Osteoblast (primary cell): ENCODE measurements at regions not wholly inside any gene's neighbourhood (a gene's known extent, or its start where the extent isn't known, plus 50 kb on each side); places are given as distances from the start of the nearest gene placed in this dataset.

Source experiments
- DNase-seq: peaks from one replicate; pipeline ENCODE4 v3.0.0; 2011; ENCODE audit warnings: low spot score, mixed read lengths; ENCODE audit not compliant: insufficient read length; ENCODE audit errors: missing footprints
- H2AFZ ChIP-seq: 2 replicates; pipeline ENCODE4 v1.6.0; 2011; ENCODE audit warnings: mild to moderate bottlenecking, low read length
- H3K27ac ChIP-seq: 2 replicates; pipeline ENCODE4 v1.5.1; 2011; ENCODE audit warnings: mild to moderate bottlenecking, low read depth, low read length, moderate library complexity
- H3K27me3 ChIP-seq: 2 replicates; pipeline ENCODE4 v1.6.0; 2012; ENCODE audit warnings: mild to moderate bottlenecking, control low read depth, inconsistent platforms, low read length, moderate library complexity; ENCODE audit not compliant: insufficient read depth
- H3K36me3 ChIP-seq: 2 replicates; pipeline ENCODE4 v1.5.1; 2011; ENCODE audit warnings: mild to moderate bottlenecking, low read length, control low read depth, moderate library complexity; ENCODE audit not compliant: insufficient read depth
- H3K4me1 ChIP-seq: 2 replicates; pipeline ENCODE4 v1.5.1; 2011; ENCODE audit warnings: mild to moderate bottlenecking, low read length, control low read depth, moderate library complexity; ENCODE audit not compliant: insufficient read depth
- H3K4me2 ChIP-seq: 2 replicates; pipeline ENCODE4 v1.6.0; 2011; ENCODE audit warnings: mild to moderate bottlenecking, low read length; ENCODE audit not compliant: insufficient read depth
- H3K4me3 ChIP-seq: fragments of 200-600 bp; sonication (generic); 3 replicates; pipeline ENCODE4 v1.5.1; 2012; ENCODE audit warnings: mild to moderate bottlenecking, low read length, inconsistent platforms; ENCODE audit not compliant: insufficient read depth
- H3K79me2 ChIP-seq: 2 replicates; pipeline ENCODE4 v1.6.0; 2012; ENCODE audit warnings: mild to moderate bottlenecking, low read length, control low read depth, inconsistent platforms; ENCODE audit not compliant: insufficient read depth
- H3K9me3 ChIP-seq: 2 replicates; pipeline ENCODE4 v1.5.1; 2011; ENCODE audit warnings: low read depth, low read length, control low read depth
- H4K20me1 ChIP-seq: 2 replicates; pipeline ENCODE4 v1.6.0; 2012; ENCODE audit warnings: mild to moderate bottlenecking, low read length, control low read depth; ENCODE audit not compliant: insufficient read depth
- TF ChIP-seq, protein P1 (sequence below): IDR thresholded peaks from 2 replicates; pipeline ENCODE4 v1.5.1; 2011; ENCODE audit warnings: mild to moderate bottlenecking, low read depth, low read length, moderate library complexity; ENCODE audit errors: extremely low read depth

- Histone ChIP-seq H3K36me3 (no peaks in the 10 kb centered on the region), H3K27me3 (no peaks in the 10 kb centered on the region), H3K27ac (no peak overlapping the region), H3K4me2 (no peak overlapping the region), H4K20me1 (no peaks in the 10 kb centered on the region), H3K4me1 (no peaks in the 10 kb centered on the region), H3K79me2 (no peaks in the 10 kb centered on the region), H3K9me3 (no peaks in the 10 kb centered on the region), H2AFZ (no peak overlapping the region), H3K4me3 (no peak overlapping the region)
- TF ChIP-seq, protein P1, sequence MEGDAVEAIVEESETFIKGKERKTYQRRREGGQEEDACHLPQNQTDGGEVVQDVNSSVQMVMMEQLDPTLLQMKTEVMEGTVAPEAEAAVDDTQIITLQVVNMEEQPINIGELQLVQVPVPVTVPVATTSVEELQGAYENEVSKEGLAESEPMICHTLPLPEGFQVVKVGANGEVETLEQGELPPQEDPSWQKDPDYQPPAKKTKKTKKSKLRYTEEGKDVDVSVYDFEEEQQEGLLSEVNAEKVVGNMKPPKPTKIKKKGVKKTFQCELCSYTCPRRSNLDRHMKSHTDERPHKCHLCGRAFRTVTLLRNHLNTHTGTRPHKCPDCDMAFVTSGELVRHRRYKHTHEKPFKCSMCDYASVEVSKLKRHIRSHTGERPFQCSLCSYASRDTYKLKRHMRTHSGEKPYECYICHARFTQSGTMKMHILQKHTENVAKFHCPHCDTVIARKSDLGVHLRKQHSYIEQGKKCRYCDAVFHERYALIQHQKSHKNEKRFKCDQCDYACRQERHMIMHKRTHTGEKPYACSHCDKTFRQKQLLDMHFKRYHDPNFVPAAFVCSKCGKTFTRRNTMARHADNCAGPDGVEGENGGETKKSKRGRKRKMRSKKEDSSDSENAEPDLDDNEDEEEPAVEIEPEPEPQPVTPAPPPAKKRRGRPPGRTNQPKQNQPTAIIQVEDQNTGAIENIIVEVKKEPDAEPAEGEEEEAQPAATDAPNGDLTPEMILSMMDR = no peak
- DNase-seq = no peak
Measured at GRCh38 chrX:106454991-106455390, 156.8 kb upstream of the RADX start.

DNA sequence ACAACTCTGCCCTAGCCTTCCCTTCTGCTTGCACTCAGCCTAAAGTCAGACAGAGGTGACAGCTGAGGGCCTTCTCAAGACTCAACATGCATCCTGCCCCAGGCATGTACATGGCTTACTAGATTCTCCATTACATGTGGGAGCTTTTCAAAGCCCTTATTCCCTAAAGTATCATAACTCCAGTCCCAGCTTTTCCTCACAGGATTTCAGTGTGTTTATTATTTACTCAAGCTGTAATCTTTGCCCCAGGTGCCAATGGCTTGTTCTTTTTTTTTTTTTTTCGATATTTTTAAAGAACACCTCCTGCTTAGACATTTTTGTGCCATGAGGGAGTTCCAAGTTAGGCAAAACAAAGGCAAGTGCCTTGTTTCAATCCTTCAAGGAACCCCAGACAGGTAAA, 154.0 kb upstream of the RADX start:
- DNase-seq = no peak
- no peaks in the 10 kb centered on the region for H3K27me3 ChIP-seq
- H3K4me3 ChIP-seq = no peak overlapping the region
- H3K4me1 ChIP-seq = no peaks in the 10 kb centered on the region
- H4K20me1 ChIP-seq = no peaks in the 10 kb centered on the region
- no peak overlapping the region for H3K27ac ChIP-seq
- H3K36me3 ChIP-seq = no peaks in the 10 kb centered on the region
- H2AFZ ChIP-seq = no peak overlapping the region
- H3K9me3 ChIP-seq = no peaks in the 10 kb centered on the region
- no peaks in the 10 kb centered on the region for H3K79me2 ChIP-seq
- no peak overlapping the region for H3K4me2 ChIP-seq
- TF ChIP-seq, protein P1 = no peak

GRCh38 chrX:106467422-106467821, 144.4 kb upstream of the RADX start:
- no peaks in the 10 kb centered on the region for H3K79me2 ChIP-seq
- no peaks in the 10 kb centered on the region for H3K4me1 ChIP-seq
- no peak overlapping the region for H3K4me2 ChIP-seq
- no peaks in the 10 kb centered on the region for H3K36me3 ChIP-seq
- TF ChIP-seq, protein P1 = no peak
- no peaks in the 10 kb centered on the region for H3K9me3 ChIP-seq
- DNase-seq = no peak
- no peak overlapping the region for H3K27ac ChIP-seq
- no peaks in the 10 kb centered on the region for H3K27me3 ChIP-seq
- H3K4me3 ChIP-seq = no peak overlapping the region
- H2AFZ ChIP-seq = no peak overlapping the region
- H4K20me1 ChIP-seq = no peaks in the 10 kb centered on the region

DNA sequence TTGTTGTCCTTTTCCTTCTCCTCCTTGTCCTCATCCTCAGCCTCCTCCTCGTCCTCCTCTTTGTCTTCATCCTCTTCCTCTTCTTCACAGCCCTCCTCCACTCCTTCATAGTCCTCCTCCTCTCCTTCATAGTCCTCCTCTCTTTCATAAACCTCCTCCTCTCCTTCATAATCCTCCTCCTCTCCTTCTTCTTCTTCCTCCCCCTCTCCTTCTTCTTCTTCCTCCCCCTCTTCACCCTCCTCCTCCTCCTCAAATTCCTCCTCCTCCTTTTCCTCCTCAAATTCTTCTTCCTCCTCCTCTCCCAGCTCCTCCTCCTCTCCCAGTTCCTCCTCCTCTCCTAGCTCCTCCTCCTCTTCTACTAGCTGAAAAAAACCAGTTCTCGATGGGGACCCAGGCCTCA, 143.8 kb upstream of the RADX start:
- Histone ChIP-seq H3K4me1 (no peaks in the 10 kb centered on the region), H3K4me3 (no peak overlapping the region), H3K4me2 (no peak overlapping the region), H3K79me2 (no peaks in the 10 kb centered on the region), H3K27ac (no peak overlapping the region), H3K27me3 (no peaks in the 10 kb centered on the region), H4K20me1 (no peaks in the 10 kb centered on the region), H3K9me3 (no peaks in the 10 kb centered on the region), H2AFZ (no peak overlapping the region), H3K36me3 (no peaks in the 10 kb centered on the region)
- DNase-seq = no peak
- TF ChIP-seq, protein P1 = no peak
